GM23248 (cell line): ENCODE measurements at regions not wholly inside any gene's neighbourhood (a gene's known extent, or its start where the extent isn't known, plus 50 kb on each side); places are given as distances from the start of the nearest gene placed in this dataset.

Experiments
- EZH2 ChIP-seq: fragments of 200-600 bp; sonication (generic); IDR thresholded peaks from 2 replicates; pipeline ENCODE4 v1.6.1; 2018; ENCODE audit warnings: antibody characterized with exemption, mild to moderate bottlenecking; ENCODE audit not compliant: insufficient read depth, poor library complexity, severe bottlenecking
- EZH2phosphoT487 ChIP-seq: fragments of 200-600 bp; sonication (generic); IDR thresholded peaks from 2 replicates; pipeline ENCODE4 v1.6.1; 2018; ENCODE audit warnings: antibody characterized with exemption, moderate library complexity, mild to moderate bottlenecking, low read depth; ENCODE audit not compliant: insufficient read depth

GRCh38 chr2:34365932-34366331, 766.8 kb upstream of the FAM98A start:
- TF ChIP-seq EZH2 (no peak), EZH2phosphoT487 (no peak)
